HCT116 (cell line): ENCODE measurements at regions not wholly inside any gene's neighbourhood (a gene's known extent, or its start where the extent isn't known, plus 50 kb on each side); places are given as distances from the start of the nearest gene placed in this dataset.

Experiments used
- ATAC-seq: fragments of 200-7000 bp; cut with Tn5 transposase; 2 replicates; pipeline ENCODE4 v1.9.1; 2020; ENCODE audit warnings: mild to moderate bottlenecking, moderate library complexity
- BruUV-seq: library from RNA; stranded (reverse); fragments of 400-500 nt; replicated peaks from 2 replicates; lab custom pipeline; 2021; lab: Mats Ljungman, UMichigan
- CTCF ChIA-PET: fragments of 300-600 bp; sonication (Branson Sonifier 250); formaldehyde crosslinking; loops from one replicate; lab custom pipeline; 2021; ENCODE audit warnings: antibody characterized with exemption; lab: Charles Lee
- POLR2A ChIA-PET: fragments of 300-600, 350-600 bp; sonication (Branson Sonifier 250); formaldehyde crosslinking; loops from one replicate; lab custom pipeline; 2021; ENCODE audit warnings: antibody characterized with exemption; lab: Charles Lee
- RAD21 ChIA-PET, 2 experiments: fragments of 300-600 bp; sonication (Branson Sonifier 250); formaldehyde crosslinking; loops; one replicate each; lab custom pipeline; 2023; ENCODE audit warnings: low total read pairs in 2 of 2; ENCODE audit not compliant: uncharacterized antibody in 2 of 2, unreplicated experiment in 2 of 2, low non-redundant PET in 1 of 2; lab: Charles Lee
- DNase-seq: peaks from one replicate; pipeline ENCODE4 v3.0.0-alpha.2; 2010; ENCODE audit warnings: low read depth, low spot score
- H2AFZ ChIP-seq: fragments of 200-600 bp; shearing (Covaris generic), sonication (generic); 2 replicates; pipeline ENCODE4 v1.6.1; 2017; ENCODE audit warnings: low read depth, mixed run types, mixed read lengths, antibody characterized with exemption, low read length; ENCODE audit not compliant: poor library complexity, severe bottlenecking
- H3K27ac ChIP-seq: 2 replicates; pipeline ENCODE4 v1.5.1; 2012; ENCODE audit warnings: low read depth, low read length
- H3K27me3 ChIP-seq: fragments of 200-600 bp; sonication (generic); 2 replicates; pipeline ENCODE4 v1.6.1; 2016; ENCODE audit warnings: mixed run types, low read length, mixed read lengths; ENCODE audit not compliant: insufficient read depth
- H3K36me3 ChIP-seq, 2 experiments: fragments of 200-500 bp in 1 of 2; fragments of 200-600 bp in 1 of 2; sonication (Bioruptor generic) in 1 of 2; sonication (generic) in 1 of 2; 2 replicates each; pipeline versions ENCODE4 v1.5.1 to v1.6.1; 2014 to 2016; ENCODE audit warnings: low read length in 2 of 2, inconsistent platforms in 1 of 2, mixed read lengths in 1 of 2, mixed run types in 1 of 2; ENCODE audit not compliant: insufficient read depth in 2 of 2, control insufficient read depth in 1 of 2
- H3K4me1 ChIP-seq, 2 experiments: fragments of 200-600 bp in 1 of 2; sonication (generic) in 1 of 2; 2 replicates each; pipeline versions ENCODE4 v1.5.1 to v1.6.1; 2012 to 2017; ENCODE audit warnings: low read length in 2 of 2, inconsistent platforms in 1 of 2, mild to moderate bottlenecking in 1 of 2, mixed read lengths in 1 of 2, mixed run types in 1 of 2, moderate library complexity in 1 of 2; ENCODE audit not compliant: insufficient read depth in 2 of 2, control insufficient read depth in 1 of 2
- H3K4me2 ChIP-seq: fragments of 200-600 bp; sonication (generic); 2 replicates; pipeline ENCODE4 v1.6.1; 2017; ENCODE audit warnings: mixed run types, low read length, mixed read lengths
- H3K4me3 ChIP-seq, 2 experiments: fragments of 200-600 bp in 1 of 2; sonication (generic) in 1 of 2; replicated peaks in 1 of 2; 2 replicates each; pipeline ENCODE4 v1.5.1; 2011 to 2016; ENCODE audit warnings: low read length in 2 of 2, control low read depth in 1 of 2, low read depth in 1 of 2, mild to moderate bottlenecking in 1 of 2, mixed read lengths in 1 of 2, mixed run types in 1 of 2
- H3K79me2 ChIP-seq: fragments of 200-600 bp; sonication (generic); 2 replicates; pipeline ENCODE4 v1.6.1; 2017; ENCODE audit warnings: mild to moderate bottlenecking, mixed run types, low read length, moderate library complexity, mixed read lengths; ENCODE audit not compliant: insufficient read depth
- H3K9ac ChIP-seq: fragments of 200-600 bp; sonication (generic); 2 replicates; pipeline ENCODE4 v1.6.1; 2016; ENCODE audit warnings: low read length, mixed read lengths
- H3K9me2 ChIP-seq: fragments of 200-600 bp; sonication (generic), shearing (Covaris generic); 2 replicates; pipeline ENCODE4 v1.6.1; 2017; ENCODE audit warnings: mixed run types, mild to moderate bottlenecking, moderate library complexity; ENCODE audit not compliant: insufficient read depth
- H3K9me3 ChIP-seq, 2 experiments: fragments of 200-500 bp in 1 of 2; fragments of 200-600 bp in 1 of 2; sonication (Bioruptor generic) in 1 of 2; sonication (generic) in 1 of 2; 2 replicates each; pipeline ENCODE4 v1.6.1; 2014 to 2017; ENCODE audit warnings: low read length in 2 of 2, mixed read lengths in 2 of 2, inconsistent platforms in 1 of 2, low read depth in 1 of 2, mild to moderate bottlenecking in 1 of 2, mixed run types in 1 of 2, moderate library complexity in 1 of 2; ENCODE audit not compliant: control insufficient read depth in 1 of 2, insufficient read depth in 1 of 2
- H4K20me1 ChIP-seq: fragments of 200-600 bp; sonication (generic), shearing (Covaris generic); 2 replicates; pipeline ENCODE4 v1.6.1; 2017; ENCODE audit warnings: mixed run types, mild to moderate bottlenecking, moderate library complexity; ENCODE audit not compliant: insufficient read depth
- CBX3 ChIP-seq: IDR thresholded peaks from 2 replicates; pipeline ENCODE4 v1.6.1; 2012; ENCODE audit warnings: low read depth
- CEBPB ChIP-seq: IDR thresholded peaks from 2 replicates; pipeline ENCODE4 v1.6.1; 2012; ENCODE audit warnings: low read depth
- EGR1 ChIP-seq: IDR thresholded peaks from 2 replicates; pipeline ENCODE4 v1.6.1; 2012; ENCODE audit warnings: low read depth
- ELF1 ChIP-seq: IDR thresholded peaks from 2 replicates; pipeline ENCODE4 v1.6.1; 2012; ENCODE audit warnings: low read depth, borderline replicate concordance
- EZH2 ChIP-seq: fragments of 200-600 bp; sonication (generic); IDR thresholded peaks from 2 replicates; pipeline ENCODE4 v1.6.1; 2017; ENCODE audit warnings: antibody characterized with exemption, mixed run types
- FOSL1 ChIP-seq: IDR thresholded peaks from 2 replicates; pipeline ENCODE4 v1.6.1; 2012; ENCODE audit warnings: low read depth
- JUND ChIP-seq: IDR thresholded peaks from 2 replicates; pipeline ENCODE4 v1.6.1; 2012
- POLR2A ChIP-seq: IDR thresholded peaks from 2 replicates; pipeline ENCODE4 v1.7.0; 2011; ENCODE audit warnings: borderline replicate concordance; ENCODE audit not compliant: insufficient read depth, insufficient read length; ENCODE audit errors: extremely low read depth
- POLR2AphosphoS5 ChIP-seq: IDR thresholded peaks from 2 replicates; pipeline ENCODE4 v1.6.1; 2011; ENCODE audit warnings: mild to moderate bottlenecking, low read depth, low read length, moderate library complexity
- RAD21 ChIP-seq: IDR thresholded peaks from 2 replicates; pipeline ENCODE4 v1.6.1; 2012; ENCODE audit warnings: low read depth, mild to moderate bottlenecking
- SP1 ChIP-seq: IDR thresholded peaks from 2 replicates; pipeline ENCODE4 v1.6.1; 2012; ENCODE audit warnings: low read depth
- SRF ChIP-seq: IDR thresholded peaks from 2 replicates; pipeline ENCODE4 v1.6.1; 2012; ENCODE audit warnings: low read depth
- YY1 ChIP-seq: IDR thresholded peaks from 2 replicates; pipeline ENCODE4 v1.6.1; 2011; ENCODE audit warnings: low read length, low read depth, moderate library complexity, mild to moderate bottlenecking; ENCODE audit not compliant: insufficient replicate concordance; ENCODE audit errors: extremely low read depth
- ZNF274 ChIP-seq: fragments of 200-500 bp; sonication (Bioruptor generic); IDR thresholded peaks from 2 replicates; pipeline ENCODE4 v1.6.1; 2014; ENCODE audit warnings: mild to moderate bottlenecking, low read depth, low read length, inconsistent platforms
- intact Hi-C: fragments of 100-400 bp; cut with micrococcal nuclease; formaldehyde crosslinking; loops from 2 replicates; pipeline ENCODE4 v1.10.0; 2022
- TF ChIP-seq, protein P1 (sequence below), 3 experiments: fragments of 200-600 bp in 1 of 3; sonication (generic) in 1 of 3; IDR thresholded peaks in 2 of 3; conservative IDR thresholded peaks in 1 of 3; 2 replicates each; pipeline ENCODE4 v1.5.1; 2012 to 2017; ENCODE audit warnings: low read depth in 2 of 3, low read length in 2 of 3, antibody characterized with exemption in 1 of 3, borderline replicate concordance in 1 of 3, control low read depth in 1 of 3, mild to moderate bottlenecking in 1 of 3, mixed read lengths in 1 of 3, mixed run types in 1 of 3, moderate library complexity in 1 of 3; ENCODE audit not compliant: insufficient read depth in 1 of 3
- TF ChIP-seq, protein P2 (sequence below): IDR thresholded peaks from 2 replicates; pipeline ENCODE4 v1.6.1; 2012
- TF ChIP-seq, protein P3 (sequence below): IDR thresholded peaks from 2 replicates; pipeline ENCODE4 v1.6.1; 2012; ENCODE audit warnings: low read depth
- TF ChIP-seq, protein P4 (sequence below): IDR thresholded peaks from 2 replicates; pipeline ENCODE4 v1.6.1; 2012

DNA sequence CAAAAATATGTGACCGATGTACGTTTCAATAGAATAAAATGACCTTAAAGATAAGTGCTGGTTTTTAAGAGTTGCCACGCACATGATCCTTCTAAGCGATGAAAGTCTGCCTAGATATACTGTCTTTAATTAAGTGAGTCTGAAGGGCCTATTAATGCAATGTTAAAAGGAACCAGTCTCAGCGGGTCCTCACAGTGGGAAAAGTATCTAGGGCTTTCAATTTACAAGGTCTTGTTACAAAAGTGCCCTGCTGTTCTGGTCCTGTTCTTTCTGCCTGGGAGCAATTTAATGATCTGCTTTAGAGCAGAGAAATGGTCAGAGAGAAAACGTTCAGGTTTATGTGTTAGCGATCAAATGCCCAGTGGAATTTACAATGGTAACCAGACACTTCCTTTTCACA is 864.0 kb downstream of the KCNJ2 start:
- ATAC-seq (no peak), DNase-seq (no peak)
- ChIA-PET POLR2A (no interaction called here), CTCF (no interaction called here), RAD21 (no interaction called here)
- Histone ChIP-seq H3K4me1 (no peaks in the 10 kb centered on the region), H4K20me1 (no peaks in the 10 kb centered on the region), H3K9me2 (no peaks in the 10 kb centered on the region), H3K9ac (no peak overlapping the region), H2AFZ (no peak overlapping the region), H3K9me3 (no peaks in the 10 kb centered on the region), H3K79me2 (no peaks in the 10 kb centered on the region), H3K4me2 (no peak overlapping the region), H3K27me3 (no peaks in the 10 kb centered on the region), H3K36me3 (no peaks in the 10 kb centered on the region), H3K27ac (no peak overlapping the region), H3K4me3 (no peak overlapping the region)
- no TSS peak for BruUV-seq
- intact Hi-C loops, result no loop called here
- no peak for TF ChIP-seq EGR1
- no peak for TF ChIP-seq EZH2
- TF ChIP-seq CEBPB, result no peak
- TF ChIP-seq YY1, result no peak
- TF ChIP-seq, protein P1, sequence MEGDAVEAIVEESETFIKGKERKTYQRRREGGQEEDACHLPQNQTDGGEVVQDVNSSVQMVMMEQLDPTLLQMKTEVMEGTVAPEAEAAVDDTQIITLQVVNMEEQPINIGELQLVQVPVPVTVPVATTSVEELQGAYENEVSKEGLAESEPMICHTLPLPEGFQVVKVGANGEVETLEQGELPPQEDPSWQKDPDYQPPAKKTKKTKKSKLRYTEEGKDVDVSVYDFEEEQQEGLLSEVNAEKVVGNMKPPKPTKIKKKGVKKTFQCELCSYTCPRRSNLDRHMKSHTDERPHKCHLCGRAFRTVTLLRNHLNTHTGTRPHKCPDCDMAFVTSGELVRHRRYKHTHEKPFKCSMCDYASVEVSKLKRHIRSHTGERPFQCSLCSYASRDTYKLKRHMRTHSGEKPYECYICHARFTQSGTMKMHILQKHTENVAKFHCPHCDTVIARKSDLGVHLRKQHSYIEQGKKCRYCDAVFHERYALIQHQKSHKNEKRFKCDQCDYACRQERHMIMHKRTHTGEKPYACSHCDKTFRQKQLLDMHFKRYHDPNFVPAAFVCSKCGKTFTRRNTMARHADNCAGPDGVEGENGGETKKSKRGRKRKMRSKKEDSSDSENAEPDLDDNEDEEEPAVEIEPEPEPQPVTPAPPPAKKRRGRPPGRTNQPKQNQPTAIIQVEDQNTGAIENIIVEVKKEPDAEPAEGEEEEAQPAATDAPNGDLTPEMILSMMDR (IDR thresholded peaks at IDR 0.05 in 2 of 3, conservative IDR thresholded peaks at IDR 0.05 in 1 of 3; ENCODE audit: borderline replicate concordance in 1 of 3, insufficient read depth in 1 of 3, low read depth in 2 of 3, low read length in 2 of 3), result no peak
- TF ChIP-seq POLR2AphosphoS5, result no peak
- TF ChIP-seq SRF, result no peak
- no peak for TF ChIP-seq ZNF274
- no peak for TF ChIP-seq RAD21
- TF ChIP-seq CBX3, result no peak
- TF ChIP-seq, protein P2, sequence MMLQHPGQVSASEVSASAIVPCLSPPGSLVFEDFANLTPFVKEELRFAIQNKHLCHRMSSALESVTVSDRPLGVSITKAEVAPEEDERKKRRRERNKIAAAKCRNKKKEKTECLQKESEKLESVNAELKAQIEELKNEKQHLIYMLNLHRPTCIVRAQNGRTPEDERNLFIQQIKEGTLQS, result no peak
- TF ChIP-seq SP1, result no peak
- TF ChIP-seq, protein P3, sequence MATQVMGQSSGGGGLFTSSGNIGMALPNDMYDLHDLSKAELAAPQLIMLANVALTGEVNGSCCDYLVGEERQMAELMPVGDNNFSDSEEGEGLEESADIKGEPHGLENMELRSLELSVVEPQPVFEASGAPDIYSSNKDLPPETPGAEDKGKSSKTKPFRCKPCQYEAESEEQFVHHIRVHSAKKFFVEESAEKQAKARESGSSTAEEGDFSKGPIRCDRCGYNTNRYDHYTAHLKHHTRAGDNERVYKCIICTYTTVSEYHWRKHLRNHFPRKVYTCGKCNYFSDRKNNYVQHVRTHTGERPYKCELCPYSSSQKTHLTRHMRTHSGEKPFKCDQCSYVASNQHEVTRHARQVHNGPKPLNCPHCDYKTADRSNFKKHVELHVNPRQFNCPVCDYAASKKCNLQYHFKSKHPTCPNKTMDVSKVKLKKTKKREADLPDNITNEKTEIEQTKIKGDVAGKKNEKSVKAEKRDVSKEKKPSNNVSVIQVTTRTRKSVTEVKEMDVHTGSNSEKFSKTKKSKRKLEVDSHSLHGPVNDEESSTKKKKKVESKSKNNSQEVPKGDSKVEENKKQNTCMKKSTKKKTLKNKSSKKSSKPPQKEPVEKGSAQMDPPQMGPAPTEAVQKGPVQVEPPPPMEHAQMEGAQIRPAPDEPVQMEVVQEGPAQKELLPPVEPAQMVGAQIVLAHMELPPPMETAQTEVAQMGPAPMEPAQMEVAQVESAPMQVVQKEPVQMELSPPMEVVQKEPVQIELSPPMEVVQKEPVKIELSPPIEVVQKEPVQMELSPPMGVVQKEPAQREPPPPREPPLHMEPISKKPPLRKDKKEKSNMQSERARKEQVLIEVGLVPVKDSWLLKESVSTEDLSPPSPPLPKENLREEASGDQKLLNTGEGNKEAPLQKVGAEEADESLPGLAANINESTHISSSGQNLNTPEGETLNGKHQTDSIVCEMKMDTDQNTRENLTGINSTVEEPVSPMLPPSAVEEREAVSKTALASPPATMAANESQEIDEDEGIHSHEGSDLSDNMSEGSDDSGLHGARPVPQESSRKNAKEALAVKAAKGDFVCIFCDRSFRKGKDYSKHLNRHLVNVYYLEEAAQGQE, result no peak
- no peak for TF ChIP-seq ELF1
- no peak for TF ChIP-seq POLR2A
- TF ChIP-seq FOSL1, result no peak
- TF ChIP-seq, protein P4, sequence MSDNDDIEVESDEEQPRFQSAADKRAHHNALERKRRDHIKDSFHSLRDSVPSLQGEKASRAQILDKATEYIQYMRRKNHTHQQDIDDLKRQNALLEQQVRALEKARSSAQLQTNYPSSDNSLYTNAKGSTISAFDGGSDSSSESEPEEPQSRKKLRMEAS, result no peak
- TF ChIP-seq JUND, result no peak
